ENCODE measurements at regions not wholly inside any gene's neighbourhood (a gene's known extent, or its start where the extent isn't known, plus 50 kb on each side); places are given as distances from the start of the nearest gene placed in this dataset.
"Not testable (repeated sequence)": the region's sequence is repeated elsewhere in the genome, so short reads cannot be mapped to it uniquely, and the experiment has no call there.

GRCh38 chr11:25628030-25628429 lies 703.9 kb upstream of the ANO3 start:
- no peak for DNase-seq

GRCh38 chr11:25633230-25633629 lies 698.7 kb upstream of the ANO3 start:
- no peak for DNase-seq

- not testable (repeated sequence) for DNase-seq
Measured at GRCh38 chr11:25649220-25649619, 682.7 kb upstream of the ANO3 start.

GRCh38 chr11:25650319-25650718 lies 681.6 kb upstream of the ANO3 start:
- DNase-seq: no peak

- DNase-seq: no peak
Measured at GRCh38 chr11:25655636-25656035, 676.3 kb upstream of the ANO3 start.

GRCh38 chr11:25658916-25659315 lies 673.0 kb upstream of the ANO3 start:
- DNase-seq: no peak

- no peak for DNase-seq
Measured at GRCh38 chr11:25659706-25660105, 672.2 kb upstream of the ANO3 start.

GRCh38 chr11:25667871-25668270 lies 664.1 kb upstream of the ANO3 start:
- DNase-seq: no peak

GRCh38 chr11:25691959-25692358 lies 640.0 kb upstream of the ANO3 start:
- no peak for DNase-seq

- DNase-seq: no peak
Measured at GRCh38 chr11:25702417-25702816, 629.5 kb upstream of the ANO3 start.

- DNase-seq: no peak
Measured at GRCh38 chr11:25710975-25711374, 621.0 kb upstream of the ANO3 start.

GRCh38 chr11:25727944-25728343 lies 604.0 kb upstream of the ANO3 start:
- no peak for DNase-seq

- no peak for DNase-seq
Measured at GRCh38 chr11:25730230-25730629, 601.7 kb upstream of the ANO3 start.

- DNase-seq: no peak
Measured at GRCh38 chr11:25733777-25734176, 598.2 kb upstream of the ANO3 start.

GRCh38 chr11:25734591-25735211 lies 597.2 kb upstream of the ANO3 start:
- no peak for DNase-seq

- DNase-seq: no peak
Measured at GRCh38 chr11:25737071-25737675, 594.8 kb upstream of the ANO3 start.

- no peak for DNase-seq
Measured at GRCh38 chr11:25741886-25742285, 590.0 kb upstream of the ANO3 start.

GRCh38 chr11:25742800-25743199 lies 589.1 kb upstream of the ANO3 start:
- DNase-seq: no peak

- DNase-seq: no peak
Measured at GRCh38 chr11:25755381-25755780, 576.5 kb upstream of the ANO3 start.

GRCh38 chr11:25755918-25756584 lies 575.9 kb upstream of the ANO3 start:
- no peak for DNase-seq

GRCh38 chr11:25758145-25758661 lies 573.7 kb upstream of the ANO3 start:
- DNase-seq: no peak

GRCh38 chr11:25766332-25767015 lies 565.5 kb upstream of the ANO3 start:
- DNase-seq: no peak

GRCh38 chr11:25769287-25769686 lies 562.6 kb upstream of the ANO3 start:
- no peak for DNase-seq

GRCh38 chr11:25771605-25772004 lies 560.3 kb upstream of the ANO3 start:
- DNase-seq: no peak

All from CD4-positive, alpha-beta T cell treated with Interleukin-17A for 4 hours (primary cell).